ENCODE measurements at regions not wholly inside any gene's neighbourhood (a gene's known extent, or its start where the extent isn't known, plus 50 kb on each side); places are given as distances from the start of the nearest gene placed in this dataset.

DNA sequence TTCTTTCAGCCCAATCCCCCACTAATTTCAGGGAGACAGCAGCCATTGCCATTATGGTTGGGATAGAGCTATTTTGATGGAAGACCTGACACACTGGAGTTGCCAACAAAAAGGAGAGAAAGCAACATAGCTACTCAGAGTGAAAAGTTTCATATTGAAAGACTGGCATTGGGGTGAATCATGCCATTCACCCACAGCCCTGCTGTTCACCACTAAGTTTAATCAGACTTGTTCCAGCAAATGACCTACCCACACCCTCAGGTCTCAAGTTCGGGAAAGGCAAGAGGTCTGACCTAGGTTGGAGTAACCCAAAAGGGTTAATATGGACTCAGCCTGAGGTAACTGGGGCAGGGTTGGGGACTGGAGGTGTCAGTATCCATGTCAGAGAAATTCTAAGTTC is 169.2 kb downstream of the PAWR start:
- no peaks in the 10 kb centered on the region for H3K27me3 Mint-ChIP-seq (ENCODE audit: insufficient read depth, unreplicated experiment)
- intact Hi-C loops (cut with micrococcal nuclease): no loop called here

DNA sequence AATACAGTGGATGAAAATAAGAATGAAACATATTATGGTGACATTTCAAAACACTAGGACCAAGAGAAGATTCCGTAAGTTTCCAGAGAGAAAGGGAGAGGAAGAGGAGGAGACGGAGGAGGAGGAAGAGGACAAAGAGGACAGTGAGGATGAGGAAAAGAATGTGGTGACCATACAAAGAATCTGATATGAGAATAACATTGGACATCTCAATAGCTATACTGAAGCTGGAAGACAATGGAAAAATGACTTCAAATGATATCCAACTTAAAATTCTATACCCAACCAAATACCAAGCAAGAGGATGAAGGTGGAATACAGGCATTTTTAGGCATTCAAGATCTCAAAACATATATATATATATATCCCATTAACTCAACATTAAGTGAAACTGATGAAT is 173.4 kb downstream of the PAWR start:
- TF ChIP-seq, protein P1, sequence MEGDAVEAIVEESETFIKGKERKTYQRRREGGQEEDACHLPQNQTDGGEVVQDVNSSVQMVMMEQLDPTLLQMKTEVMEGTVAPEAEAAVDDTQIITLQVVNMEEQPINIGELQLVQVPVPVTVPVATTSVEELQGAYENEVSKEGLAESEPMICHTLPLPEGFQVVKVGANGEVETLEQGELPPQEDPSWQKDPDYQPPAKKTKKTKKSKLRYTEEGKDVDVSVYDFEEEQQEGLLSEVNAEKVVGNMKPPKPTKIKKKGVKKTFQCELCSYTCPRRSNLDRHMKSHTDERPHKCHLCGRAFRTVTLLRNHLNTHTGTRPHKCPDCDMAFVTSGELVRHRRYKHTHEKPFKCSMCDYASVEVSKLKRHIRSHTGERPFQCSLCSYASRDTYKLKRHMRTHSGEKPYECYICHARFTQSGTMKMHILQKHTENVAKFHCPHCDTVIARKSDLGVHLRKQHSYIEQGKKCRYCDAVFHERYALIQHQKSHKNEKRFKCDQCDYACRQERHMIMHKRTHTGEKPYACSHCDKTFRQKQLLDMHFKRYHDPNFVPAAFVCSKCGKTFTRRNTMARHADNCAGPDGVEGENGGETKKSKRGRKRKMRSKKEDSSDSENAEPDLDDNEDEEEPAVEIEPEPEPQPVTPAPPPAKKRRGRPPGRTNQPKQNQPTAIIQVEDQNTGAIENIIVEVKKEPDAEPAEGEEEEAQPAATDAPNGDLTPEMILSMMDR (IDR thresholded peaks at IDR 0.05; ENCODE audit: unreplicated experiment): no peak
- H3K9me3 Mint-ChIP-seq (ENCODE audit: unreplicated experiment): peaks cover 15% of the 10 kb centered on the region
- H3K4me1 Mint-ChIP-seq (ENCODE audit: insufficient read depth, unreplicated experiment): peaks cover 5% of the 10 kb centered on the region
- peaks cover 11% of the 10 kb centered on the region for H3K36me3 Mint-ChIP-seq (ENCODE audit: insufficient read depth, unreplicated experiment)
- ChIA-PET POLR2A (no interaction called here), CTCF (interaction anchor here (1.4 to 2.2 kb wide), 2 partner anchors 32 to 97 kb away, joined by 4 to 10 read pairs; no protein-coding TSS in a partner anchor)
- no peak overlapping the region for H3K4me3 Mint-ChIP-seq (ENCODE audit: unreplicated experiment)
- no peak overlapping the region for H3K27ac Mint-ChIP-seq (ENCODE audit: low read depth, unreplicated experiment)
- BruUV-seq (replicated peaks): no TSS peak
- no peaks in the 10 kb centered on the region for H3K27me3 Mint-ChIP-seq (ENCODE audit: insufficient read depth, unreplicated experiment)
- no peak for DNase-seq (ENCODE audit: unreplicated experiment)
- intact Hi-C loops (cut with micrococcal nuclease): no loop called here

More for the DNA sequence above, 169.2 kb downstream of the PAWR start:
- Mint-ChIP-seq H3K27ac (ENCODE audit: low read depth, unreplicated experiment) (no peak overlapping the region), H3K4me1 (ENCODE audit: insufficient read depth, unreplicated experiment) (no peaks in the 10 kb centered on the region), H3K36me3 (ENCODE audit: insufficient read depth, unreplicated experiment) (peaks cover 6% of the 10 kb centered on the region), H3K9me3 (ENCODE audit: unreplicated experiment) (peaks cover 8% of the 10 kb centered on the region), H3K4me3 (ENCODE audit: unreplicated experiment) (no peak overlapping the region)
- ChIA-PET POLR2A (no interaction called here), CTCF (no interaction called here)
- TF ChIP-seq, protein P1 (IDR thresholded peaks at IDR 0.05; ENCODE audit: unreplicated experiment): no peak
- DNase-seq (ENCODE audit: unreplicated experiment): no peak
- no TSS peak for BruUV-seq (replicated peaks)

DNA sequence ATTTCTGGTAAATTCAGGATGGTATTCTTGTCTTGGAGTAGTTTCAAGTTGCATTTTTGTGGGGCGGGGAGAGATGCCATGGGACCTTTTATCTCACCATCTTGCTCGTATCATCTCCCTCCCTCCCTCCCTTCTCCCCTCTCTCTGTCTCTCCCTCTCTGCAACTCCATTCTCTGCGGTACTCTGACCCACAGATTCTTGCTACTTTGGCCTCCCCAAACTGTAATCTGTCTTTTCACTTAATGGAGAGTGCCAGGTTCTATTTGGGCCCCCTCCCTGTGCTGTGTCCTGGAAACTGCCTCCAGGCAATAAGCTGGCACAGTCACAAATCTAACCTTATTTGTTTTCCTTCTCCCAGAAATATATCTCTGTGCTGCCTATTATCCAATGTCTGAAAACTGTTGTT is 175.2 kb downstream of the PAWR start:
- H3K4me1 Mint-ChIP-seq (ENCODE audit: insufficient read depth, unreplicated experiment): peaks cover 5% of the 10 kb centered on the region
- POLR2A ChIA-PET: interaction anchor here (0.7 kb wide), 1 partner anchor 1398 kb away, joined by 3 read pairs; no protein-coding TSS in a partner anchor
- DNase-seq (ENCODE audit: unreplicated experiment): no peak
- CTCF ChIA-PET: interaction anchor here (0.7 kb wide), 1 partner anchor 222 kb away, joined by 3 read pairs; no protein-coding TSS in a partner anchor
- no peak overlapping the region for H3K4me3 Mint-ChIP-seq (ENCODE audit: unreplicated experiment)
- intact Hi-C loops (cut with micrococcal nuclease): no loop called here
- no peaks in the 10 kb centered on the region for H3K27me3 Mint-ChIP-seq (ENCODE audit: insufficient read depth, unreplicated experiment)
- H3K36me3 Mint-ChIP-seq (ENCODE audit: insufficient read depth, unreplicated experiment): peaks cover 15% of the 10 kb centered on the region
- peaks cover 15% of the 10 kb centered on the region for H3K9me3 Mint-ChIP-seq (ENCODE audit: unreplicated experiment)
- TF ChIP-seq, protein P1 (IDR thresholded peaks at IDR 0.05; ENCODE audit: unreplicated experiment): no peak
- no peak overlapping the region for H3K27ac Mint-ChIP-seq (ENCODE audit: low read depth, unreplicated experiment)
- no TSS peak for BruUV-seq (replicated peaks)

DNA sequence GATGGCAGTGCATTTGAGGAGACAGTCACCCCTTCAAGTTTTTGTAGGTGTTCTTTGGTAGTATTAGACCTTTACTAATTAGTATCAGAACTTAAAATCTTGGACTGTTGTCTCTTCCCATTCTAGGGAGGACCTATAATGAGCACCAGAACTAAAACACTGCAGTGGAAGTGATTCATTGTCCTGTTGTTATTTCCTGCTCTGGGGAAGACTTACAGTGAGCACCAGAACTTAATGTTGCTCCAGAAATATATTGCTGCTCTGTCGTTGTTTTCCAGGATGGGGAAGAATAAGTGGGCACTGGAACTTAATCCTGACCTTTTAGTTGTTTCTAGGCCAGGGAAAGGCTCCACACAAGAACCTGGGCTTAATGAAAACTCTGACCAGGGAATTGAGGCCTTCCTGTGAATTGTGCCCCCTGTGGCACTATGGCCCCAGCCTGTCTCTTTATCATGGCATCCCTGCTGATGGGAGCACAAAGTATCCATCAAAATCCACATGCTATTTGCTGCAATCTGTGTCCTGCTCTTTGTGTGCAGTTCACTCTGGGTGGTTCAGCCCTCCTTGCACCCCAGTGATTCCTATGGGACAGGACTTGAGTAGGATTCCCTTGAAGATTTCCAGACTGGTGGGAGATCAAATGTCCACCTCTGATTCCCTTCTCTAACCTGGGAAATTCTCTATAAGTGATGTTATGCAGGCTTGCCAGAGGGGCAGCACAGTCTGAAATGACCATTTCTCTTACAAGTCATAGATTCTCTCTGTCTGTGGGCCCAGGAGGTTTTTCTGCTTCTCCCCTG is 175.8 kb downstream of the PAWR start:
- no TSS peak for BruUV-seq (replicated peaks)
- H3K27ac Mint-ChIP-seq (ENCODE audit: low read depth, unreplicated experiment): no peak overlapping the region
- ChIA-PET POLR2A (no interaction called here), CTCF (no interaction called here)
- H3K27me3 Mint-ChIP-seq (ENCODE audit: insufficient read depth, unreplicated experiment): no peaks in the 10 kb centered on the region
- no peak overlapping the region for H3K4me3 Mint-ChIP-seq (ENCODE audit: unreplicated experiment)
- peaks cover 15% of the 10 kb centered on the region for H3K36me3 Mint-ChIP-seq (ENCODE audit: insufficient read depth, unreplicated experiment)
- no peak for DNase-seq (ENCODE audit: unreplicated experiment)
- peaks cover 15% of the 10 kb centered on the region for H3K9me3 Mint-ChIP-seq (ENCODE audit: unreplicated experiment)
- intact Hi-C loops (cut with micrococcal nuclease): no loop called here
- TF ChIP-seq, protein P1 (IDR thresholded peaks at IDR 0.05; ENCODE audit: unreplicated experiment): no peak
- peaks cover 5% of the 10 kb centered on the region for H3K4me1 Mint-ChIP-seq (ENCODE audit: insufficient read depth, unreplicated experiment)

All from MCF 10A (cell line).